ENCODE measurements at regions not wholly inside any gene's neighbourhood (a gene's known extent, or its start where the extent isn't known, plus 50 kb on each side); places are given as distances from the start of the nearest gene placed in this dataset.

- TF ChIP-seq CTCF (conservative IDR thresholded peaks at IDR 0.05; ENCODE audit: low read depth, low read length) (no peak), POLR2A (IDR thresholded peaks at IDR 0.05; ENCODE audit: low read depth, low read length) (no peak), MAFK (IDR thresholded peaks at IDR 0.05; ENCODE audit: low read depth, low read length) (no peak), MAZ (IDR thresholded peaks at IDR 0.05; ENCODE audit: borderline replicate concordance, low read depth, low read length) (no peak), SMC3 (IDR thresholded peaks at IDR 0.05; ENCODE audit: low read depth, low read length) (no peak), RAD21 (IDR thresholded peaks at IDR 0.05; ENCODE audit: low read length) (no peak), USF2 (IDR thresholded peaks at IDR 0.05; ENCODE audit: low read depth, low read length) (no peak), FOS (IDR thresholded peaks at IDR 0.05; ENCODE audit: low read depth, low read length) (no peak)
These were observed 79.4 kb downstream of the KLF15 start for GRCh38 chr3:126277629-126278378.

All from IMR-90 (cell line).